ENCODE measurements at regions not wholly inside any gene's neighbourhood (a gene's known extent, or its start where the extent isn't known, plus 50 kb on each side); places are given as distances from the start of the nearest gene placed in this dataset.

DNA sequence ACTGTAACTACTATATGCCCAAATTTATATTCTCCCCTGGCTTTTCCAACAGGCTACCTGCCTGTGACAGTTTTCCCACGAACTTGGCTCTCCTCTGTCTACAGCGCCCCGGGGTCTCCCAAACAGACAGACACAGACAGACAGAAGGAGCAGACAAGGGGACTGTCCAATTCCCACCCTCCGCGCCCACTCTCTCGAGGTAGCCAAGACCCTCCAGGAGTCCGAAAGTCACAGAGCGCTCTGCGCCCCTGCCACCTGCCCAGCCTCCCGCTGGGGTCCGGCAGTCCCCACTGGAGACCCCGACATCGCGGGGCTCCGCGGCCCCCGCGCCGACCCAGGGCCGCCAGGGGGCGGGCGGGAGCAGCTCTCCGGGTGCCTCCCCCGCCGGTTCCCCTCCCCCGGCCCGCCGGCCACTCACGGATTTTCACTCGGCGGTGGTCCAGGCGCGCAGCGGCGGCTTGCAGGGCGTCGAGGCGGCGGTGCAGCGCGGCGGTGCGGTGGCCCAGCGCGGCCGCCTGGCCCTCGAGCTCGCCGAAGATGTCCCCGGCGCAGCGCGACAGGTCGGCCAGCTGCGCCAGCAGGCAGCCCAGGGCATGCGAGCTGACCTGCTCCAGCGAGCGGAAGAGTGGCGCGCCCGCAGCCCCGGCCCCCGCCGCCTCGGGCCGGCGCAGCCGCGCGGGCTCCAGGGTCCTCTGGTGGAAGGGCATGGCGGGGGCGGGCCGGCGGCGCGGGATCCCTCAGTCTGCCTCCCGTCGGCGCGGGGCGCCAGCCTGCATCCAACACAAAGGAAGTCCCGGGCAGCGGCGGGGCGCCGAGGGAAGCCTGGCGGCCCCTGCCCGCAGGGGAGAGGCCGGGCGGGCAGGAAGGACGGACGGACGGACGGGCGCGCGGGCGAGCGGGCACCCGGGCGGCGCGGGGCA is 81.3 kb upstream of the CCDC28A start:
- peak in 1 of 3 experiments; percentile 45 for DNase-seq (ENCODE audit: low read depth in 3 of 3)

DNA sequence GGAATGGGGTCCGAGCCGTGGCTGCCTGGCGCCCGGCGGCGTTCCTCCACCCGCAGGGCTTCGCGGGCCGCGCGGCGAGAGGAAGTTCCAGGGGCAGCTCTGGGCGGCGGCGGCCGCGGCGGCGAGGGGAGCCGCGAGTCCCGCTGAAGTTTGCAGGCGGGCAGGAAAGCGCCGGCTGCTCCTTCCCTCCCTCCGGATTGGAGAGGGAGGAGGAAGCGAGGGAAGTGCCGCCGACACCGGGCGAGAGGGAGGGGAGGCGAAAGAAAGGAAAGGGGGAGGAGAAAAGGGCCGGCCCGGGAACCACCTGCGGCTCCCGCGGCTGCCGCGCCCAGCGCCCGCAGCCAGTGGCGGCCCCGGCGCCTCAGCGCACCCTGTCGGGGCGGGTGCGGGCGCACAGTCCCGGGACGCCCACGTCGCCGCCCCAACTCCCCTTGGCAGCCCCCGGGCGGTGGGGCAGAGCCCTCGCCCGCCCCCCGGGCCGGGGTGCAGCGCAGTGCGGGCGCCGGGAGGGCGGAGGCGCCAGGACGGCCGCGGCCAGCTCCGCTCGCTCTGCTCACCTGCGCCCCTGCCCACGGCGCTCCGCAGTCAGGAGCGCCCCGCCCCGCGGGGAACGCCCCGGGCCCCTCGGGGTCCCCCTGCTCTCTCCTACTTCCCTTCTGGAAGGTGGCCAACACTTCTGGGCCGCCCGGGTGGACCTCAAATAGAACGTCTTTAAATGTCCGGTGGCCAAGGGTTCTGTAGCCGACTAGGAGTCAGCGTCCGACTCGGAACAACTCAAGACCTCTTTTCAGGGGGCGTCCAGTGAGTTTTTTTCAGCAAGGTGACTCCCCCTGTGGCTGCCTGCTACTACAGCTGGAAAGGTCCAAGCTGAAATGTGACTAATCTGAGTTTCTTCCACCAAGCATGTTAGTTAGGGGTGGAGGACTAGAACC is 80.3 kb upstream of the CCDC28A start:
- DNase-seq (ENCODE audit: low read depth in 3 of 3), result peak in 1 of 3 experiments; percentile 24

DNA sequence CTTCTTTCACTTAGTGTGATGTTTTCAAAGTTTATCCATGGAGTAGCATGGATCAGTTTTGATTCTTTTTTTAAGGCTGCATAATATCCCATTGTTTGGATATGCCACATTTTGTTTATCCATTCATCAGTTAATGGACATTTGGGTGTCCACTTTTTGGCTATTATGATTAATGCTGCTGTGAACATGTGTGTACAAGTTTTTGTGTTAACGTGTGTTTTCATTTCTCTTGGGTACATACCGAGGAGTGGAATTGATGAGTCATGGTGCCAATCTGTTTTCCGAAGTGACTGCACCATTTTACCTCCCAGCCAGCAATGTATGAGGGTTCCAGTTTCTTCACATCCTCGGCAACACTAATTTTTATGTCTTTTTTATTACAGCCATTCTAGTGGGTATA is 78.4 kb upstream of the CCDC28A start:
- DNase-seq (ENCODE audit: low read depth in 3 of 3), result no peak

DNA sequence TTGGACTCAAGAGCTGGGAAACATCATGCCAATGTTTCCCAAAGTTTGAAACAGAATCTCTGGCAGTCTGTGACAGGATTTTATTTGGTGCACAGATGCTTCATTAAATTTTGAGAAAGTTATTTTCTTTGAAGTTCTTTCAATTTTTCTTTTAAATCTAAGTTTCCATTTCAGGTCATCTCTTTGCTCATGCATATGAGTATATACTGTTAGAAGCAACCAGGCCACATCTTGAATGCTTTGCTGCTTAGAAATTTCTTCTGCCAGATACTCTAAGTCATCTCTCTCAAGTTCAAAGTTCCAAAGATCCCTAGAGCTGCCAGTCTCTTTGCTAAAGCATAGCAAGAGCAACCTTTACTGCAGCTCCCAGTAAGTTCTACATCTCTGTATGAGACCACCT is 59.1 kb upstream of the CCDC28A start:
- DNase-seq (ENCODE audit: low read depth in 3 of 3), result no peak

DNA sequence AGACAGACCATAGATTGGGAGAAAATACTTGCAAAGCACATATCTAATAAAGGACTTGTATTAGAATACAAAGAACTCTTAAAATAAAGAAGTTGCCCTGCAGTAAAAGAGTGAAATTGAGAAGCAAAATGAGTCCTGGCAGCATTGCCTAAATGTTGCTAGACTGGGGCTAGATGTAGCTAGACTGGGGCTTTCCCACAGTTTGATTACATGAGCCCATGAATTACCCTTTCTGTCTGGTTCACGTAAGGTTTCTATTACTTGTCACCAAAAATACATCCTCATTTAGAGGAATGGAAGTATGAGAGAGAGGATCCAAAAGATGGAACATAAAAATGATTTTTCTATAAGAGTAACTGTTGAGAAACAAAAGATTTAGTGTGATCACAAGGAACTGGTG is 57.6 kb upstream of the CCDC28A start:
- DNase-seq (ENCODE audit: low read depth in 3 of 3), result no peak

DNA sequence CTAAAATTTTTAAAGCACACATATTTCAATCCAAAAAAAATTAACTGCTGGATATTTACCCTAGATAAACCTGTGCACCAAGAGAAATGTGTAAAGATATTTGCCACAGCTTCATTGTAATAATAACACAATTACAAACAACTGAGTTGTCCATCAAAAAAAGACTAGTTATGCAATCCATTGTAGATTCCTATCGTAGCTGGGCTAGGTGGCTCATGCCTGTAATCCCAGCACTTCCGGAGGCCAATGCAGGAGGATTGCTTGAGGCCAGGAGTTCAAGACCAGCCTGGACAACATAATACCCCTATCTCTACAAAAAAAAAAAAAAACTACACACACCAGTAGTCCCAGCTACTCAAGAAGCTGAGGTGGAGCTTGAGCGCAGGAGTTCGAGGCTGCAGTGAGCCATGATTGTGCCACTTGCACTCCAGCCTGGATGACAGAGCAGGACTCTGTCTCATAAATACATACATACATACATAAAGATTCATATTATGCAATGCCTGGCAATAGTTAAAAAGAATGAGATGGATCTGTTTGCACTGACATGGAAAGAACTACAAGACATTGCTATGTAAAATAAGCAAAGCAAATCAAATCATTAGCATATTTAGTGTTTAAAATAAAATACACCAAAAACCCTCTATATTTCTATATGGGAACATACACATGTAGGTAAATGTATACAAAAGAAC is 56.5 kb upstream of the CCDC28A start:
- DNase-seq (ENCODE audit: low read depth in 3 of 3), result no peak

DNA sequence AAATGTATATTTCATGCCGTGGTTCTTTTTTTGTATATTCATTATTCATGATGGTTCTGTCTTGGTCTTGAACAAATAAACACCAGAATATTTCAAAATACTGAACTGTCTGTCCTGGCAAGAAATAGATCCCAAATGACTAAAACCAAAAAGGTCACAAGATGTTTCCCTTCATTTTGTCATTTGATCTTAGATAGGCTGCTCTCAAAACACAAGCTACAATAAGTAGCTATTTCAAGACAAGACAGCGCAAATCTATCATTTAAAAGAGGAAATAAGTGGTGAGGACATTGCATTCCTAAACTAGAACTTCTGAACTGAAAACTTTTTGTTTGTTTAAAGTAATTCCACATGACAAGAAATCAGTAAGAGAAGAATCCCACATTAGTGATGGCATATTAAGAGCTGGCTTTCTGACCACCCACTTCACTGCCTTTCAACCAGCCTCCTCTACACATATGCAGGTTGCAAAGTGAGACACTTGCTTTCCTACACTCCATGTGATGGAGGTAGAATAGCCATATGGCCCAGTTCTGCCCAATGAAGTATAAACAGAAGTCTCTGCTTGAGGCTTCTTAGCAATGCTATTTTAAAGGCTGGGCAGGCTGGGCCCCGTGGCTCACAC is 54.4 kb upstream of the CCDC28A start:
- DNase-seq (ENCODE audit: low read depth in 3 of 3), result no peak

DNA sequence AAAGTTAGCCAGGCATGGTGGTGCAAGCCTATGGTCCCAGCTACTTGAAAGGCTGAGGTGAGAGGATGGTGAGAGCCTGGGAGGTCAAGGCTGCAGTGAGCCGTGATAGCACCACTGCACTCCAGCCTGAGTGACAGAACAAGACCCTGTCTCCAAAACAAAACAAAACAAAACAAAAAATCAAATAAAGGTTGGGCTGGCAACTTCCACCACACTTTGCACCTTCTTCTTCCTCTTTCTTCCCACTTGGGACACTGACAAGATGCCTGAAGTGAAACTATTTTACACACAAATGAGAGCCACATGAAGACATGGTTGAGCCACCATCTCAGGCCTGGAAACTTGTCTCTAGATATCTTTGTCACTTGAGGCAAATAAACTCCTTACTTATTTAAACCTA is 53.8 kb upstream of the CCDC28A start:
- no peak for DNase-seq (ENCODE audit: low read depth in 3 of 3)

DNA sequence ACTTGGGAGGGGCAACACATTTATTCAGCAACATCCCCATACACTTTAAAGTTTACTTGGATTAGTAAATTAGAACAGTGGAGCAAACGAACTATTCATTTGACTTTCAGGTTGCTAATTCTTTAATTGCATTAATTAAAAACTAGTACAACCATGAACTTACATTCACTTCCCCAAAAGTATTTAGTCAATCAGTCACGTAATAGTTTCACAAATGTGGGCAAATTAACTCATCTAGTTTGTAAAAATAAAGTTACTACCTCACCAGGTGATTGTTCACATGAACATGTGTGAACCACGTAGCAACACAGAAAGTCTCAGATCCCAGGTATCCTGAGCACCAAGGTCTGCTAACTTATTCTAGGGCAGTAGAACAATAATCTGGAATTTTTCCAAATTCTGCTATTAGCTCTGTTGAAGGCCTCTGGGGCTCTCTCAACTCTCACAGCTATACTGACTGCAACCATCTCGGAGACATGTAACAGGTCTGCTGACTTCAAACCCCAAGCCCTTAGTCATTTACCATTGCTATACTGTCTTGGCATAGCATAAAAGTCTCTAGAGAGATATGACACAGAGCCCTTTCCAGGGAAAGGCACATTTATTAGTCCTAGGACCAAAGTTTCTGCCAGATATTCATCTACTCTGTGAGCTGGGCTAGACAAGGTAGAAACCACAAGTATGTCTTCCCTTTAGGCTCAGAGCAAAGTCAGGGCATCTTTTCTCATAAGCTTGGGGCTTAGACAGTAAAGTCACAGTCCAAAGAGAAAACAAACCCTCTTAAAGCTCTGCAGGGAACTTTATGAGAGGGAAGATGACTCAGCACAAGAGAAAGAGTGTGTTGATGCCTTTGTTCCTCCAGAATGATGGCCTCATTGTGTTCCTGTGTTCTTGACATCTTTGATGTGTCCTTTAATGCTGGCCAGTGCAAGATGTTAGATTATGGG is 50.9 kb upstream of the CCDC28A start:
- DNase-seq (ENCODE audit: low read depth in 3 of 3), result no peak

Data from stimulated activated CD4-positive, alpha-beta T cell treated with anti-CD3 and anti-CD28 coated beads, TNF-alpha, amount 100 ng/mL, for 24 hours (primary cell).